Inflammatory macrophage treated with lipopolysaccharide for 1 hour (primary cell): ENCODE measurements at regions not wholly inside any gene's neighbourhood (a gene's known extent, or its start where the extent isn't known, plus 50 kb on each side); places are given as distances from the start of the nearest gene placed in this dataset.
"Not testable (repeated sequence)": the region's sequence is repeated elsewhere in the genome, so short reads cannot be mapped to it uniquely, and the experiment has no call there.

Source experiments
- DNase-seq, 2 donors: peaks; one replicate each; pipeline ENCODE4 v3.0.0-alpha.2; 2020 to 2022

DNA sequence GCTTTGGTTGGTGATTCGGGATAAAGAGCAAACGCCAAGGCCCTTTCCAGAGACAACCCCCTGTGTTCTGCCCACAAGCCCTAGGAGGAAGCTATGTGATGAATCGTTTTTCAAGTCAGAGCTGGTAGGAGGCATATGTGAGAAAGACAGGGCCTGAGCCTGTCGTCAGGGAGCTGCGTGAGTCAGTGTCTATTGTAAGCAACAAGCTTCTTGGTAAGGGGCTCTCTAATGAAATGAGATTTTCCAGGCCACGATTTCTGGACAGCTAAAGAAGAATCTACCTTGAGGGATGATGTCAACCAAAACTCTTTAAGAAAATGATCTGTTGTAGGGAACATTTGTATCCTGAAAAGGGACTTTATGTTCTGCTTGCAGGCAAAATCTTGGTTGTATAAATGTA is 318.9 kb upstream of the IL12A start:
- DNase-seq = no peak

DNA sequence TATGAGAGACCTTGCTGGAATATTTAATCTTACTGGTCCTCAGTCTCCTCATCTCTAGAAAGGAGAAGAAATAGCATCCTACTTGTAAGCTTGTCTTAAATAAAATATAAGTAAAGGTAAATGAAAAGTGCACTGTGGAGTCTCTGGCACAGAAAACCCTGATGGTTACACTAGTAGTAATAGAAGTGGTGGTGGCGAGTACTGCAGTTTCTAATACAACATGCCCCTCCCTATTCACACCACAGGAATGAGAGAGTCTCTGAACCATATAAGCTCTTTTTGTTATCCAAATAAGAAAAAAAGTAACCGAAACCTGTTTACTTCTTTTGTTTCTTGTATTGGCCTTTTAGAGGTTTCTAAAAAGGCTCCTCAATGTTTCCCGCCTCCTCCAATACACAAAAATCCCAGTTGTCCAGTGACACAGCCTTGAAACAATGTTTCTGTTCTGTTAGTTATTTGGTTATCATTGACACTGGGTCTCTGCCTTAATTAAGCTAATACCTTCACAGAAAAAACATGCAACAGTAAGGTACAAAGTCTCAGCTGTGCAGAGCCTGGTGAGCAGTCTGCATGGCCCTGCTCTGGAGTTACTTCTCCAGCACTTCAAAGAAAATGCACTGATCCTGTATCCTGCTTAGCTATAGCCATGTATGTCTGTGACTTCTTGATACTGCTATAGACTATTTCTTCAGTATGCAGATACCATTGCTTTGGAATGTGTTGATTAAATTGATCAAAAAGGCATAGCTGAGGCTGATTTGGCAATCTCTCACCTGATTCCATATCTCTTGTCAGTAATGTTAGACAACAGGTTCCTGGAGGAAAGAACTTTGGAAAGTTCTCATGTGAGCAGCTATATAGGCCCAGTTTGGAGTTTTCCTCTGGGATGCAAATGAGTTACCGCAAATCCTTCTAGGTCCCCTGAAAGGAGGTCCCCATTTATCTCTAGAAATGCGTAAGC is 315.6 kb upstream of the IL12A start:
- DNase-seq = no peak

DNA sequence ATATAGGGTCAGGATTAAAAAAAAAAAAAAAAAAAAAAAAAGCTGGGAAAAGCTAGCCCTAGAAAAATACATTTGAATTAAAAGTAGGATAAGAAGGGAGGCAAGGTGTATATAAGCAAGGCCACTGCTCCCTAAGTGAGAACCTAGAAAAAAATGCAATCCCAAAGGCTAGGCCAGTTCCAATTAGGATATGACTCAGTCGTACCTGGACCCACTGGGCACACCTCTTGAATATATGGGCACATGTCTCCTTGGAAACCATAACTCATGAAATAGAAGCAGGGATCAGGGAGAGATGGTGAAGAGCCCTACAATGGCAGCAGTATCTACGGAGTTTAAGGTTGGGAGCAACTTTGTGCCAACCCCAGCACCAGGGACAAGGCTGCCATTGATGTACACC is 314.1 kb upstream of the IL12A start:
- no peak for DNase-seq

DNA sequence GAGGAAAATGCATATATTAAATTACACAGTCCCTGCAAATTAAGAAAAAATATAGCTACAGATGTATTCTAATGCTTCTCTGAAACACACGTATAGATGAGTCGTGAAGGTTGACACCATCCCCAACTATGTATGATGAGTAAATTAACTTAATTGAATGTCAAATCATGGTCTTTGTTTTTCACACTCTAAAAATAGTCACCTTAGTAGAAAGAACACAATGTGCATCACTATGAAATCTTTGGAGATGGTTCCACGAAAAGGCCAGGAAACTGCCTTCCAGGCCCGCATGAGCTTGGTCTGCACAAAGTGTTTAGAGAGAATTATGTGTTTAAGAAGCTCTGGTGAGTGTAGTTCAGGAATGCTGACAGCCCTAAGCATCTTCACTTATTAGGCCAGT is 313.4 kb upstream of the IL12A start:
- DNase-seq = no peak

DNA sequence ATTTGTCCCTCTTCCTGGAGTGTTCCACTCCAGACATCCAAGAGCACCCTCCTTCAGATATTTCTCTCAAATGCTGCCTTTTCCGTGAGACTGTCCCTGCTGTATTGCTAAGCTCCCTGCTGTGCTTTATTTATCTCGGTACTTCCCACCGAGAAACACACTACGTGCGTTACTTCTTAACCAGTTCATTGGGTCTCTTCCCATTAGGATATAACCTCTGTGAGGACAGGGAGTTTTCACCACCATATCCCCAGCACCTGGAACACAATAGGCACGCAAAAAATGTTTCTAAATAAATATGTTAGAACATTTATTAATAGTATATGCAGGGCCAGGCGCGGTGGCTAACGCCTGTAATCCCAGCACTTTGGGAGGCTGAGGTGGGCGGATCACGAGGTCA is 308.7 kb upstream of the IL12A start:
- DNase-seq = no peak

DNA sequence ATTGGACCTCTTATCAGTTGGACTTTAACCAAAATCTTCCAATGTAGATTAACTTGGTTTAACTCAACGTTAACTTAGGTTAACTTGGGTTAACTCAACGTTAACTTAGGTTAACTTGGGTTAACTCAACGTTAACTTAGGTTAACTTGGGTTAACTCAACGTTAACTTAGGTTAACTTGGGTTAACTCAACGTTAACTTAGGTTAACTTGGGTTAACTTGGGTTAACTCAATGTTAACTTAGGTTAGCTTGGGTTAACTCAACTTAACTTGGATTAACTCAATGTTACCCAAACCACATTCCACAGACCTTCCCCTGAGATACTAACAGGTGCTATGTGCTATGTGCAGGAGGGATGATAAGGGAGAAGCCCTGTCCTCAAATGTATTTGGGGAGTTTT is 306.9 kb upstream of the IL12A start:
- not testable (repeated sequence) for DNase-seq

DNA sequence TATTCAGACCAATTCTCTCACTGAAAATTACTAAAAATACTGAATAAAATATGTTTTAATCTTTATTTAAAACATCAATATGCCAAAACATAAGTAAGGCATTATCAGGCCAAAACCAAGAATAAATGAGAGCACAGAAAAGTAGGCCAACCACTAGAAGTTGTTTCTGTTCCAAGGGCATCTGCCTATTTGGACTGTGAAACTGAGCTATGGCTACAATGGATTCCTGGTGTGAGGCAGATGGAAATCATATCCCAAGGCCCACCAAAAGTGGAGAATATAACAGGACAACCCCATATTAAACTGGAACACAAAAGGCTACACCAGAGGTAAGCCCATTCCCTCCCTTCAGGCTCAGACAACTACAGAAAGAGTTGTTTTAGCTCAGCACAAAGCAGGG is 302.8 kb upstream of the IL12A start:
- DNase-seq = no peak

DNA sequence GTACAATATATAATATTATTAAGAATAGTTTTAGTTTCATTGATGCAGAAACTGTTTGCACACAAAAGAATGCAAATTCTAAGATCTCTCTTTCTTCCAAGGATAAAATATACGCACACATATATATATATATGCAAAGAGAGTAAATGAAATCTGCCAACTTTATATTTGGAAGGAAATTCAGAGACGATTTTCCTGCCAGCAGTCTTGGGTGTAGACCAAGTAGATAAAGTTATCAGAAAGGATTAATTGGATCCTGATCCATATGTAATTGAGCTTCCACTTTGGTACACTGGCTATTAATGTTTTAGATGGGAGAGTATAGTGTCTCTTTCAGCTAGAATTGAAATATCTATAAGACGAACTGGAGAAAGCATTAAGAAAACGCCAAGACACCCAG is 295.4 kb upstream of the IL12A start:
- no peak for DNase-seq

DNA sequence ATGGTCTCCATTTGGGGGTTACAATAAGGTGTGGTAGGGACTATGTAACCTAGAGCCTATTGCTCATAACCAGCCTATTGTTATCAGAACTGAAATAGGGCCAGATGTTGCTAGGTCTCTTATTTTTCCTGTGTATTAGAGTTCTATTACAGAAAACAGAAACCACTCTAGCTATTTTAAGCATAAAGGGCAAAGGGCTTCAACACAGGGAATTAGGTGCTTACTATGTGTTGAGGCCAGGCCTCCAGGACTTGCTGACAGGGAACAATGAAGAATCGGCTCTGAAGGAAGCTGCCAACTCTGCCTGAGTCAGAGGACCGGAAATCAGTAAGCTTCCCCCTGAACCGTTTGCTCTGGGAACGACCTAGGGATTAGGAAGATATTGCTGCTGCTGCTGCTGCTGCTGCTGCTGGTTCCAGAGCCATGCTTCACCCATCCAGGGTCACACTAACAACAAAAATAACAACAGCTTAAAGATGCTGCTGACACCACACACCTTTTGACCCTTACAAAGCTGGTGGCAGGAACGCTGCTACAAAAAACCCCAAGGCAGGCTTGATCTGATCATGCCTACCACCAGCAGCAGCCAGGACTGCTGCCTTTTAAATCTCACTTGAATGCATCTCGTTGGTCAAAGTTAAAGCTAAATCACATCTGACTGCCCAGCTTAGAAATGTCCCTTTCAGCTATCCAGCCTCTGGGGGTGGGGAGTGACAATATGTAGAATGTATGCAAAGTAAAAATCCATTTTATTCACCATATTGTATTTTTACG is 276.9 kb upstream of the IL12A start:
- DNase-seq = no peak

DNA sequence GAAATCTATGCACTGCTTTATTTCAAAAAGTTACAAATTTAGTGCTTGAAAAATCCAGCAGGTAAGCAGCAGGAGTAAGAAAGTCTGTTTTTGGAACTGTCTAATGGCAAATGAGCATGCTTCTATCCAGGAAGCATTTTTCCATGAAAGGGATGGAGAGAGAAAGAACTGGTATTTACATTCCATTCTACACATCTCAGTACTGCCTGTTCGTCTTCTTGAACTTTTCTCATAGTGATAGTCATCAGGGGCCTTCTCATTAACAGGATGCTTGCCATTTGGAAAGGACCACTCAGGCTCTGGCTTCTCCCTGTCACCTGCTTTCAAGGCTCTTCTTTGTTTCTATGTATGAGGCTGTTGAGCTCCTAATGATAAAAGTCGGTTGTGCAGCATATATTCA is 267.3 kb upstream of the IL12A start:
- DNase-seq = no peak

DNA sequence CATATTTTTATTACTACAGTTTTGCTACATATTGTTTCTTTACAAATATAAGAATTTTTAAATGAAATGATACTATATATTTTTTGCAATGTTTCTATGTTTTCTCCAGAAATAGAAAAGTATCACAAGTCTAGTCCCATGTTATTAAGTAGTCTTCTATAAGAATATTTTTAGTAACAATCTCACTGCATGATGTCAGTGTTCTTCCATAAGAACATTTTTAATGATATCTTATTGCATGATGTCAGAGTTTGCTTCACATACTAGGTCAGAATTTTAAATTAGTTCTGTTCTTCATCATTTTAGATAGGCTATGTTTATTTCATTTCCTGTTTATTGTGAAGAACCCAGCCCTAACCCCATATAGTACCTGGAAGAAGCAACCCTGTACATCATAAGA is 265.3 kb upstream of the IL12A start:
- no peak for DNase-seq

DNA sequence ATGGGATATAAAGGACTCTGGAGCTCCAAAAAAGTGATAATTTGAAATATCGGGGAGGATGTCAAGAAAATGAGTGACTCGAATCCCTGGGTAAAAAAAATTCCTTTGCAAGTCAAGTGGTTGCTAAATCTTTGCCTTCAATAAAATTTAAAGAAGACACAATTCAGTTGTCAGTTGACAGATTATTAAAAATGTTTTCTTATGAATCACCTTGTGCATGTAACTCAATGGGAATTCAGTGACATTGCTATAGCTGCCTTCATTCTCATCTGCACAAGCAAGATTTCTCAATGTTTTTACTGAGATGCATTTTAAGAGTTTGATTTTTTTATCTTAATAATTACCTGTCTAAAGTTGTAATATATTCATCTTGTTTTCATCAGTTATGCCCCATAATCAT is 264.0 kb upstream of the IL12A start:
- no peak for DNase-seq

DNA sequence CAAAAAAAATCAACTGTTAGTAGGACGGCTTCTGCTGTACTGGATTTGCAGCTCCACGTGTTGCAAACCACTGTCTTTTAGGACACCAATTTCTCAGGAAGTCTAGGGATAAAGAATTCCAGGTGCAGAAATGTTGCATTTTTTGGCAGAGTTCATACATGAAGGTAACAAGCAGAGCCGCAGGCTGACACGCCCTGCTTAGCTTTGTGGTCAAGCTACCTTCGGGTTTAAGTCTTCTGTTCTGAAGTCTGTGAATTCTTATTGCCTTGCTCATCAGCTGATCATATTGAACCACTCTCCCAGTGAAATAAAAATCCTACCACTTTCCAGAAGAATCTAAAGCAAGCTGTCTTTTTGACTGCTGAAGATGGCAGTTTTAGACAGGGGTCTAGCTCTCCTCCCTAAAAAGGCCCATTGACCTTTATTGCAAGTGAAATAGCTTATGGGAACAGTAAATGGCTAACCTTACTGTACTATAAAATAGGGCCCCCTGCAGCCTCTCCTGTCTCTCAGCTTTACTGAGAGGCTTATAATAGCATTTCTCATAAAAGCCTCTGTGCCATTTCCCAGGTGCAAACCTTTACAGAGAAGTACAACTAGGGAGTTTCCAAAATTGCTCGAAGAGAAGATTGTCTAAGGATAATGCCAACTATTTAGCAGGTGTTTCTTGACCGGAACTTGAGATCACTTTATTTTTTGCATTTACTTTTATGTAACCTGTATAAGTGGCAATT is 262.2 kb upstream of the IL12A start:
- DNase-seq = no peak

DNA sequence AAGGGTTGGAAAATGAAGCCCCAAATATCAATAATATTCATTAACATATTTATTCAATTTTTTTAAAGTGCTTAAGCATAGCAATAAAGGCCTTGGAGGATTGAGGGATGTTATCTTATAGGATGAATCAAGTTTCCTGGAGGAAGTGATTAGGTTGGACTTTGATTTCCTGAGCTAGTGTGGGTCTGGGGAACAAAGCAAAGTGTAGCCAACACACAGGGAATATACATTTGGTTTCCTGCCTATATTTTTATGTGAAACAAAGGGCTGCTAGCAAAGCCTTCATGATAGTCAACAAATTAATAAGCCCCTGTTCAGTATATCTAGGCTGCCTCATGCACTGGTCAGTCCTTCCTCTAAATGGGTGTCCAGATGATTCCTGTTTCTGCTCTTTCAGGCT is 261.1 kb upstream of the IL12A start:
- DNase-seq = no peak

DNA sequence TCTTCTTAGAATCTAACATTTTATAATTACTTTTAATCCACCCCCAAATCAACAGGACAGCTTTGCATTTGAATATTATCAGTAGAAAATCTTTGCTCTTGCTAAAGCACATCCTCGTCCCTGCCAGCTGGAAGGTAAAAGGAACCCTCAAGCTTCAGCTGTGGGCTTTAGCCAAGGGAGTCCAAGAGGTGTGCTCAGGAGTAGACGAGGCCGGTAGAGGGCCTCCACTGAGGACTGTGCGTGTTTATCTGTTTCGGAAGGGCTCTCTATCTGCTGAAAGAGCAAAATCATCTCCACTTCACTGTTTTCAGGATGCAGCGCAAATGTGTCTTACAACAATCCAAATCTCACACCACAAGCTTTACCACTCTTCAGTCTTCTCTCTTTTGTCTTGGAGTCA is 257.4 kb upstream of the IL12A start:
- DNase-seq = no peak

DNA sequence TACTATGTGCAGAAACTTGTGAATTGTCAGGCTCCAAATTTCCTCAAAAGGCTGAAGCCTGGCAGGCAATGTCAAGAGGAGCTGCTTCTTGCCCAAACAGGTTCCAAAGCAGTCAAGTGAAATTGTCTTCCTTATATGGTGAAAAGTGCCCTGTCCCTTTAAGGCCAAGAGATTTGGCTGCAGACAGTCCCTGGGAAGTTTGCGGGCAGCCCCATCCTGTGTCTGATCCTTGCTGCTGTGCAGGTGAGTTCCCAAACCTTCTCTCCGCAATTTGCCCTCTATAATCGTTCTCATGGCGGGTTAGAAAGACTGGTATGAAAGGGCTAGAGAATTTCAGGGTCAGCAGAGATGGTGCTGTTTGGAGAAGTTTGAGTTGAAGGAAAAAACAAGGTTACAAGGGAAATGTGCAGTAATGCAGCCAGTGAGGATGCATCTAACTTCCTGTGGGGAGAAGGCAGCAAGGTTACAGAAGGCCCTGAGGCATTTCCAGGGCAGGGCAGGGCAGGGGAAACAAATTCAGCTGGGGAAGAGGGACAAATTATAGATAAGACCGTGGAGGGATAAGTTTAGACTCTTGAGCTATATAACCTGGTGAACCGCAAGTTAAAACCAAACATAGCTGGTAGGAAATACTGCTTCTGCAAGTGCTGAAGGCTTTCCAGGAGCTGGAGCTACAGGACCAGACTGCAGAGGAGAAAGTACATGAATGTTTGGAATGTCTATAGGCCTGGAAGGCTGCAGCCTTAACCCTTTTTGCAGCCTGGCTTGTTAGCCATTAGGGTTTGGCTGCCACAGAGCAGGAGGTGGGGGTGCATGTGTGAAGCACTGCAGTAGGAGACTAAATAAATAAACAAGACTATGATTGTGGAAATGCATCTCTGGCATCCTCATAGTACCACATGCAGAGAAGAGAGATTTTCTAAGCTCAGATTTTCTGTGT is 256.2 kb upstream of the IL12A start:
- no peak for DNase-seq

DNA sequence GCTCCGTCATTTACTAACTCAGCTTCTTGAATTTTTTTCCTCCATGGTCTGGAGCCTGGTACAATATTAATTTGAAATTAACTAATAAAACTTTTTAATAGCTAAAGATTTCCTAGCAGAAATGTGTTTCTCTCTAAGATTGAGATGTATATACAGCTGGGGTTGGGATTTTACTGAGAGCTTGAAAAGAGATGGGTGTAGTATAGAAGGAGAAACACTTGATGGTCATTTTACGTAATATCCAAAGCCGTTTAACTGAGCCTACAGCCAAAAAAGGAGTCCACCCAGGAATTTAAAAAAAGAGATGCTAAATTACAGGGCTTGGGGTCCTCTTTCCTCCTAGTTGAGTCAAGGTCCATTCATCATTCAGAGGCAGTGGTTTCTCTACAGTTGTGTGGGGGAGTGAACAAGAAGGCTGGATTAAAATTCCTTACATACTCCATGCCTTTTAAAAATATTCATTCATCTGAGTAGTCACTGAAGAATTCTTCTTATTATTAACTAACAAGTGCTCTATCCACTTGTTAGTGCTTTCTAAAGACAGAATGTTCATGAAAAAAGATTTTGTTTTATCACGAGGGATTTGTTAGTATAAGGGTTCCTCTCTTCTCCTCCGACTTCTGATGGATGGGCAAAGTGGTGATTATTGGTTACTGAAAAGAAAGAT is 255.3 kb upstream of the IL12A start:
- no peak for DNase-seq

DNA sequence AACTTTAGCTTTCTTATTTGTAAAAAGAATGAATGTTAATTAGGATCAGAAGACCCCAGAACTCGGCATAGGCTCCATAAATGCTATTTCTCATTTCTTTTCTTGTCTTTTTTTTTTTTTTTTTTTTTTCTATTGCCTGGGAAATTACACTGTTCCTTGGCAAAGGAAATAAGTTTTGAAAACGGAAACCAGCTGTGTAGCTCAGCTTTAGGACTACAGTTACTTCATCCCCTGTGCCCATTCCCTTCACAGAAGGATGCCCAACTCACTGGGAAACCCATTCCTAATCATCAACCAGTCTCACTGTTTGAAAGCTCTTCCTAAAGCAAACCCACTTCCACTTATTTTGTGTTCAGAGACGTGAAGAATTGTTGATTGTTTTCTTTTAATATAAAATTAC is 254.0 kb upstream of the IL12A start:
- no peak for DNase-seq

DNA sequence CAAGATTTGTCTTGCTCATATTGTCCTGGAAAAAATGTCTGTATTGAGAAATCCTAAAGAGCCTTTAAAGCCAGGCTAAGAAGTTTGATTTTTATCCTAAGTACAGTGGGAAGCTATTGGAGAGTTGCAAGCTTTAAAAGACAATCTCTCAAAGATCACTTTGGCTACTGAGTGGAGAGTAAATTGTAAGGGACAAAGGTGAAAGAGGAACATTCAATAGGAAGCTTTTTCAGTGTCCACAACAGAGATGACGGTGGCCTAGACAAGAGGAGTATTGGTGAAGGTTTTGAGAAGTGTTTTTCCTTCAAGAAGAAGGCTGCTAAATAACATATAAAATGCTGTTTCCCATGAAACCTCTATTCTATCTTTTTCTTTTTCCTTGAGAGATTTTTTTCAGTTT is 249.5 kb upstream of the IL12A start:
- DNase-seq = no peak

DNA sequence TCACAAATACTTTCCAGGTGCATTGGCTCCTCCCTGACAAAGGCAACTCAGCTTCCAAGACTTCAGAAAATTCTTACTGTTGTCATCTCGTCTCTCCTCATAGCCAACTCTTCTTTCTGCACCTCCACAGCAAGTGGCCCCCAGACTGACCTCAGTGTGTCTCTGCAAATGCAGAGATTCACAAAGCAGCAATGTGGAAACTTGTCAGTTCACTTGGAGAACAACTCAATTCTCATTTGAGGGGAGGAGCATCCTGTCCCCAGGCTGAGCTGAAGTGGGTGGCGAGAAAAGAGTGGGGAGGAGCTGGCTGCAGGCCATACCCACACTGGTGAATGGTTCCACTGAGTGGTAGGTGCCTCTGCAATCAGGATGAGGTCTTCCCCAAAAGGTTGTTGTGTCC is 248.7 kb upstream of the IL12A start:
- no peak for DNase-seq

DNA sequence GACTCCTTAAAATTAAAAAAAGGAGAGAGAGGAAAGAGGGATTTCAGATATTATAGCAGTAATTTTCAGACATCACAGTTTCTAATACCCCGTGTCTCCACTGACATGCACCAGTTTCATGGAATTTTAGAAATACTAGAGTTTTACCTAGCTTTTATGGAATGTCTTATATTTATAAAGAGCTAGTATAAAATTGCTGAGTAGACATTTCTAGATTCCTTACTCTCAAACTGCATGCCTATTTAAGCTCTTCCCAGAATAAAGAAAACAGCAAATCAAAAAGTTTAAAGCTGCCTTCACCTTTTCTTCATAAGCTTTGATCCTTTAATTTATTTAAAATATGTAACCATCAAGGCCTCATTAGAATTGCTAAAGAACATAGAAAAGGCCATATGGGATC is 247.4 kb upstream of the IL12A start:
- DNase-seq = no peak

DNA sequence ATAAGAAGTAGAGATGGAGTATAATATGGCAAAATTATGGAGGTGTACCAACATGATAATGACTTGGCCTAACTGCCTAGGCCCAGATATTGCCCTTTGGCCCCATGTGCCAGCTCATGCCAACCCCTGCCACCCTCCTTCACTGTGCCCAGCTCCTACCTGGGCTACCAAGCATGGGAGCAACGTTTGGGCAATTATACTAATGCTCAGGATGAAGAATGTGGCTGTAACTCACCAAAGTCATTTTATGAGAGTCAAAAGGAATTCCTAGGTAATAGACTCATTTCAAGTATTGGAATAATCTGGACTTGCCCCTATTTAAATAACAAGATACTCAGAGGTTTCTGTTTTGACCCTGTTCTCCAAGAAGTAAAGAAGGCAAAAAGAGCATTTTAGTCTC is 240.2 kb upstream of the IL12A start:
- DNase-seq = no peak
